H9 (cell line): ENCODE measurements at regions not wholly inside any gene's neighbourhood (a gene's known extent, or its start where the extent isn't known, plus 50 kb on each side); places are given as distances from the start of the nearest gene placed in this dataset.
A peak's percentile ranks its signal among the peaks of the same experiment; 100 is the strongest.

Experiments
- DNase-seq: peaks from one replicate; pipeline ENCODE4 v3.0.0-alpha.2; 2017
- H2AFZ ChIP-seq: one replicate; pipeline ENCODE4 v1.6.1; 2013; ENCODE audit warnings: mild to moderate bottlenecking, low read length, control low read depth, moderate library complexity
- H2AK5ac ChIP-seq: 2 replicates; pipeline ENCODE4 v1.6.1; 2013; ENCODE audit warnings: low read length, control low read depth, mixed read lengths; ENCODE audit not compliant: insufficient read length
- H2BK120ac ChIP-seq: one replicate; pipeline ENCODE4 v1.6.1; 2013; ENCODE audit warnings: low read depth, mild to moderate bottlenecking, low read length, control low read depth, inconsistent platforms; ENCODE audit not compliant: poor library complexity, severe bottlenecking
- H2BK12ac ChIP-seq: 2 replicates; pipeline ENCODE4 v1.6.1; 2013; ENCODE audit warnings: low read length, control low read depth, mixed read lengths, low read depth; ENCODE audit not compliant: insufficient read length
- H2BK15ac ChIP-seq: 2 replicates; pipeline ENCODE4 v1.6.1; 2013; ENCODE audit warnings: low read depth, low read length, control low read depth
- H2BK20ac ChIP-seq: one replicate; pipeline ENCODE4 v1.6.1; 2013; ENCODE audit warnings: low read depth, mild to moderate bottlenecking, low read length, control low read depth, inconsistent platforms; ENCODE audit not compliant: poor library complexity, severe bottlenecking
- H2BK5ac ChIP-seq: 2 replicates; pipeline ENCODE4 v1.6.1; 2013; ENCODE audit warnings: low read length, control low read depth, mixed read lengths; ENCODE audit not compliant: insufficient read length
- H3K14ac ChIP-seq: 2 replicates; pipeline ENCODE4 v1.6.1; 2013; ENCODE audit warnings: low read length, control low read depth; ENCODE audit not compliant: insufficient read depth
- H3K18ac ChIP-seq: 2 replicates; pipeline ENCODE4 v1.6.1; 2013; ENCODE audit warnings: low read depth, mild to moderate bottlenecking, mixed read lengths, low read length, control low read depth; ENCODE audit not compliant: insufficient read length
- H3K23ac ChIP-seq: 2 replicates; pipeline ENCODE4 v1.6.1; 2013; ENCODE audit warnings: low read length, control low read depth, mixed read lengths, low read depth; ENCODE audit not compliant: insufficient read length
- H3K23me2 ChIP-seq: 2 replicates; pipeline ENCODE4 v1.6.1; 2013; ENCODE audit warnings: low read depth, mild to moderate bottlenecking, mixed read lengths, low read length, control low read depth; ENCODE audit not compliant: insufficient read length, poor library complexity, severe bottlenecking
- H3K27ac ChIP-seq: 2 replicates; pipeline ENCODE4 v1.5.1; 2013; ENCODE audit warnings: low read length, control low read depth, mixed read lengths, low read depth; ENCODE audit not compliant: insufficient read length
- H3K27me3 ChIP-seq: 2 replicates; pipeline ENCODE4 v1.6.1; 2013; ENCODE audit warnings: low read length, control low read depth, inconsistent platforms; ENCODE audit not compliant: insufficient read depth
- H3K4ac ChIP-seq: 2 replicates; pipeline ENCODE4 v1.6.1; 2013; ENCODE audit warnings: low read depth, mild to moderate bottlenecking, control low read depth, inconsistent platforms, low read length, moderate library complexity
- H3K4me1 ChIP-seq: 2 replicates; pipeline ENCODE4 v1.6.1; 2013; ENCODE audit warnings: low read length, control low read depth, inconsistent platforms; ENCODE audit not compliant: insufficient read depth
- H3K4me2 ChIP-seq: 2 replicates; pipeline ENCODE4 v1.6.1; 2013; ENCODE audit warnings: low read length, control low read depth, mixed read lengths; ENCODE audit not compliant: insufficient read length, insufficient read depth
- H3K56ac ChIP-seq: 2 replicates; pipeline ENCODE4 v1.6.1; 2013; ENCODE audit warnings: low read depth, mild to moderate bottlenecking, mixed read lengths, low read length, control low read depth; ENCODE audit not compliant: insufficient read length
- H3K79me1 ChIP-seq: 2 replicates; pipeline ENCODE4 v1.6.1; 2013; ENCODE audit warnings: low read depth, mild to moderate bottlenecking, moderate library complexity, low read length, control low read depth, inconsistent platforms; ENCODE audit not compliant: insufficient read depth, poor library complexity, severe bottlenecking
- H3K79me2 ChIP-seq: 2 replicates; pipeline ENCODE4 v1.6.1; 2013; ENCODE audit warnings: low read length, control low read depth, inconsistent platforms; ENCODE audit not compliant: insufficient read depth
- H3K9ac ChIP-seq: 2 replicates; pipeline ENCODE4 v1.6.1; 2013; ENCODE audit warnings: low read length, control low read depth, mixed read lengths; ENCODE audit not compliant: insufficient read length; ENCODE audit errors: extremely low read depth
- H3K9me3 ChIP-seq: one replicate; pipeline ENCODE4 v1.6.1; 2013; ENCODE audit warnings: low read depth, low read length, inconsistent platforms; ENCODE audit not compliant: control insufficient read depth
- H3T11ph ChIP-seq: one replicate; pipeline ENCODE4 v1.6.1; 2013; ENCODE audit warnings: mild to moderate bottlenecking, low read length, control low read depth, inconsistent platforms
- H4K20me1 ChIP-seq: one replicate; pipeline ENCODE4 v1.6.1; 2013; ENCODE audit not compliant: control insufficient read depth, insufficient read length, insufficient read depth
- H4K5ac ChIP-seq: 2 replicates; pipeline ENCODE4 v1.6.1; 2013; ENCODE audit warnings: low read depth, mild to moderate bottlenecking, mixed read lengths, low read length, control low read depth; ENCODE audit not compliant: insufficient read length
- H4K8ac ChIP-seq: replicated peaks from 2 replicates; pipeline ENCODE4 v1.6.1; 2013; ENCODE audit warnings: low read length, control low read depth, mixed read lengths, low read depth; ENCODE audit not compliant: insufficient read length
- H4K91ac ChIP-seq: 2 replicates; pipeline ENCODE4 v1.6.1; 2013; ENCODE audit warnings: low read depth, mild to moderate bottlenecking, moderate library complexity, mixed read lengths, low read length, control low read depth; ENCODE audit not compliant: insufficient read length
- H3K27ac Mint-ChIP-seq, 3 experiments: 2 replicates in 2 of 3; 3 replicates in 1 of 3; pipeline ENCODE4 v1.8.0; 2020 to 2021; ENCODE audit warnings: mixed read lengths in 3 of 3, mild to moderate bottlenecking in 1 of 3, moderate library complexity in 1 of 3
- H3K27me3 Mint-ChIP-seq: 2 replicates; pipeline ENCODE4 v1.8.0; 2021; ENCODE audit warnings: low read depth, mild to moderate bottlenecking, moderate library complexity, mixed read lengths
- H3K36me3 Mint-ChIP-seq, 3 experiments: 2 replicates in 2 of 3; 3 replicates in 1 of 3; pipeline ENCODE4 v1.8.0; 2020 to 2021; ENCODE audit warnings: low read depth in 3 of 3, mixed read lengths in 3 of 3; ENCODE audit not compliant: insufficient read depth in 1 of 3
- H3K4me1 Mint-ChIP-seq, 2 experiments: 2 replicates each; pipeline ENCODE4 v1.8.0; 2020; ENCODE audit warnings: mixed read lengths in 2 of 2
- H3K4me3 Mint-ChIP-seq, 2 experiments: 2 replicates in 1 of 2; 3 replicates in 1 of 2; pipeline ENCODE4 v1.8.0; 2020 to 2021; ENCODE audit warnings: mild to moderate bottlenecking in 2 of 2, mixed read lengths in 2 of 2, moderate library complexity in 1 of 2
- H3K9me3 Mint-ChIP-seq, 2 experiments: 2 replicates in 1 of 2; 3 replicates in 1 of 2; pipeline ENCODE4 v1.8.0; 2020; ENCODE audit warnings: mild to moderate bottlenecking in 2 of 2, mixed read lengths in 2 of 2, moderate library complexity in 1 of 2
- WGBS: extraction: QIAGEN DNeasy Blood & Tissue Kit; methylation state at CpG from one replicate; pipeline ENCODE4 v1.1.7; 2013; ENCODE audit warnings: missing lambda C conversion rate, low lambda C conversion rate, mixed read lengths; ENCODE audit not compliant: insufficient read length; ENCODE audit errors: extremely low coverage; 5-methylcytosine and 5-hydroxymethylcytosine counted together
- TF ChIP-seq, protein P1 (sequence below): fragments of 200-600 bp; sonication (generic); conservative IDR thresholded peaks from 3 replicates; pipeline ENCODE4 v1.8.0; 2021; ENCODE audit warnings: antibody characterized with exemption, mild to moderate bottlenecking

DNA sequence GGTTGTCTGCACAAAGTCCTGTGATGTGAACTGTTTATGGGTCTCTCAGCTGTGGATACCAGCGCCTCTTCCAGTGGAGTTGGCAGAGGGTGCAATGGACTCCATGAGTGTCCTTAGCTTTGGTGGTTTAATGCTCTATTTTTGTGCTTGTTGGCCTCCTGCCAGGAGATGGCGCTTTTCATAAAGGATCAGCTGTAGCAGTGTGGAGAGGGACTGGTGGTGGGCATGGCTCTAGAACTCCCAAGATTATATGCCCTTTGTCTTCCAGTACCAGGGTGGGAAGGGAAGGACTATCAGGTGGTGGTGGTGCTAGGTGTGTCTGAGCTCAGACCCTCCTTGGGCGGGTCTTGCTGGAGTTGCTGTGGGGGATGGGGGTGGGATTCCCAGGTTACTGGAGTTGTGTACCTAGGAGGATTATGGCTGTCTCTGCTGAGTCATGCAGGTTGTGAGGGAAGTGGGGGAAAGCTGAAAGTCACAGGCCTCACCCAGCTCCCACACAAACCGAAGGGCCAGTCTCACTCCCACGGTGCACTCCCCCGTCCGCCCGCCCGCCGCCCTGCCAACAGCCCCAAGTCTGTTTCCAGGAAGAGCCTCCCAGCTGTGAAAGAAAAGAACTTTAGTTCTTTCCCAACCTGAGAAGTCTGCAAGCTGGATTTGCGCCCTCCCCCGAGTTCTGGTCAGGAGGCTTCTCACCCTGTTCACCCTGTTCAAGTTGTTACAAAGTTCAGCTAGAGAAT lies 108.1 kb downstream of the MARCO start:
- H4K8ac ChIP-seq, result no peak overlapping the region
- no peak overlapping the region for H2BK15ac ChIP-seq
- H3K79me2 ChIP-seq, result no peaks in the 10 kb centered on the region
- H3K27me3 ChIP-seq, result no peaks in the 10 kb centered on the region
- H3K27me3 Mint-ChIP-seq, result peaks cover 16% of the 10 kb centered on the region
- H3K23ac ChIP-seq, result no peak overlapping the region
- H2BK12ac ChIP-seq, result no peak overlapping the region
- no peak overlapping the region for H2AK5ac ChIP-seq
- peak overlapping the region; percentile 77 for H3K18ac ChIP-seq
- H4K91ac ChIP-seq, result no peak overlapping the region
- H4K5ac ChIP-seq, result no peak overlapping the region
- H3K27ac ChIP-seq, result no peak overlapping the region
- H4K20me1 ChIP-seq, result no peaks in the 10 kb centered on the region
- H3K79me1 ChIP-seq, result no peaks in the 10 kb centered on the region
- no peak overlapping the region for H3K56ac ChIP-seq
- DNase-seq, result peak; percentile 71
- H3T11ph ChIP-seq, result no peak overlapping the region
- peaks cover 22 to 25% of the 10 kb centered on the region in 2 experiments for H3K4me1 Mint-ChIP-seq
- H3K9me3 ChIP-seq, result no peaks in the 10 kb centered on the region
- H3K23me2 ChIP-seq, result no peaks in the 10 kb centered on the region
- peak overlapping the region in 2 of 3 experiments; percentile 94 to 96; a peak in 4 of 7 replicates for H3K27ac Mint-ChIP-seq
- H3K4me2 ChIP-seq, result no peak overlapping the region
- no peak overlapping the region for H3K14ac ChIP-seq
- H3K4me3 Mint-ChIP-seq, result no peak overlapping the region
- H2BK20ac ChIP-seq, result no peak overlapping the region
- H2BK5ac ChIP-seq, result no peak overlapping the region
- peaks cover 4 to 9% (median 6%) of the 10 kb centered on the region in 3 experiments; a peak in 5 of 7 replicates for H3K36me3 Mint-ChIP-seq
- no peak overlapping the region for H3K4ac ChIP-seq
- no CpG with 5 or more reads among the region's 12 CpGs for WGBS
- H3K9me3 Mint-ChIP-seq, result peaks cover 8 to 14% of the 10 kb centered on the region in 2 experiments
- no peaks in the 10 kb centered on the region for H3K4me1 ChIP-seq
- H3K9ac ChIP-seq, result no peak overlapping the region
- TF ChIP-seq, protein P1, sequence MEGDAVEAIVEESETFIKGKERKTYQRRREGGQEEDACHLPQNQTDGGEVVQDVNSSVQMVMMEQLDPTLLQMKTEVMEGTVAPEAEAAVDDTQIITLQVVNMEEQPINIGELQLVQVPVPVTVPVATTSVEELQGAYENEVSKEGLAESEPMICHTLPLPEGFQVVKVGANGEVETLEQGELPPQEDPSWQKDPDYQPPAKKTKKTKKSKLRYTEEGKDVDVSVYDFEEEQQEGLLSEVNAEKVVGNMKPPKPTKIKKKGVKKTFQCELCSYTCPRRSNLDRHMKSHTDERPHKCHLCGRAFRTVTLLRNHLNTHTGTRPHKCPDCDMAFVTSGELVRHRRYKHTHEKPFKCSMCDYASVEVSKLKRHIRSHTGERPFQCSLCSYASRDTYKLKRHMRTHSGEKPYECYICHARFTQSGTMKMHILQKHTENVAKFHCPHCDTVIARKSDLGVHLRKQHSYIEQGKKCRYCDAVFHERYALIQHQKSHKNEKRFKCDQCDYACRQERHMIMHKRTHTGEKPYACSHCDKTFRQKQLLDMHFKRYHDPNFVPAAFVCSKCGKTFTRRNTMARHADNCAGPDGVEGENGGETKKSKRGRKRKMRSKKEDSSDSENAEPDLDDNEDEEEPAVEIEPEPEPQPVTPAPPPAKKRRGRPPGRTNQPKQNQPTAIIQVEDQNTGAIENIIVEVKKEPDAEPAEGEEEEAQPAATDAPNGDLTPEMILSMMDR, result peak; percentile 61
- H2AFZ ChIP-seq, result no peak overlapping the region
- H2BK120ac ChIP-seq, result peak overlapping the region; percentile 14
